OCI-M2 (cell line): ENCODE measurements at regions not wholly inside any gene's neighbourhood (a gene's known extent, or its start where the extent isn't known, plus 50 kb on each side); places are given as distances from the start of the nearest gene placed in this dataset.
"Not testable (repeated sequence)": the region's sequence is repeated elsewhere in the genome, so short reads cannot be mapped to it uniquely, and the experiment has no call there.

ENCODE experiments used
- DNase-seq: peaks from one replicate; lab custom pipeline; 2025; ENCODE audit not compliant: unreplicated experiment; lab: John Stamatoyannopoulos, UW

GRCh38 chr14:48735607-48736006 is 850.6 kb downstream of the RPS29 start:
- no peak for DNase-seq

DNA sequence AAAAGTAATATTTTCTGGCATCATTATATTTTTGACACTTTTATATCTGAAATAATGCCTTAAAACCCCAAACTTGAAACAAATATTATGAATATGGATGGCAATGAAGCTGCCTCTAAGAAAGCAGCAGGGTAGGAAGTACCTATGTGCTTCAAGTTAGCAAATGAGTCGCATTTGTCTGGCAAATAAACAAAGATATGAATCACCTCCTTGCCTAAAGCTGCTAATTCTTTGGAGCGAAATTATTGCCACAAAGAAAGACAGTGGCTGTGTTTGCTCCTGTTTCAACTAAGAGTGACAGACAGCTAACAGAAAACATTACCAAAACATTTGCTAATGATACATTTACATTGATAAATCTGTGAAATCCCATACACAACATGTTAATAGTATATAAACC is 854.9 kb downstream of the RPS29 start:
- DNase-seq = no peak

GRCh38 chr14:48726080-48726642 is 860.0 kb downstream of the RPS29 start:
- no peak for DNase-seq

DNA sequence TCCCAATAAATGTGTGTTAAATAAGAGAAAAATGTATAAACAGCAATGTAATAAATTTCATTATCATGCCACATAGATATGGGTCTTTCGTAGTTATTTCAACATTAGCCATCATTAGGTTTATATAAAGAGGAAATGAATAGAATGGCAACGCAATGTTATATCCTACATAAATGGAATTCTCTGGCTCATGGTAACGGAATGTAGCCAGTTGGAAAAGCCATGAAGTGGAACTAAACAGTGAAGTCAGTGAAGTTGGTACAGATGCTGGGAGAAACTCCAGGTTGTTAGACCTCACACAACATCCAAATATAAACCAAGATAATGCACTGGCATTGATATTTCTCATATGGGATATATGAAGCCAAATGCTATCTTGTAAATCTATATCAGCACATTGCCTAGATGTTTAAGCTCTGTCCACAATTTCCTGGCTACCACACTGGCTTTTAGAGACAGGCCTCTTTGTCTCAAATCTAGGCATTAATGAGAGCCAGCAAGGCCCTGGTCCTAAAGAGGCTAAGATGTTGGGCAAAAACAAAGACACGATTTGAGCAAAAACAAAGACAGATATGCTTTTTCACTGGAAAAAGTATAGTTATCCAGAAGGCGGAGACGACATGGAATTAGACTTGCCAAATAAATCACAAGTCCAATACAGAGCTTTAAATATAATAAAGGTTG is 861.0 kb downstream of the RPS29 start:
- no peak for DNase-seq

DNA sequence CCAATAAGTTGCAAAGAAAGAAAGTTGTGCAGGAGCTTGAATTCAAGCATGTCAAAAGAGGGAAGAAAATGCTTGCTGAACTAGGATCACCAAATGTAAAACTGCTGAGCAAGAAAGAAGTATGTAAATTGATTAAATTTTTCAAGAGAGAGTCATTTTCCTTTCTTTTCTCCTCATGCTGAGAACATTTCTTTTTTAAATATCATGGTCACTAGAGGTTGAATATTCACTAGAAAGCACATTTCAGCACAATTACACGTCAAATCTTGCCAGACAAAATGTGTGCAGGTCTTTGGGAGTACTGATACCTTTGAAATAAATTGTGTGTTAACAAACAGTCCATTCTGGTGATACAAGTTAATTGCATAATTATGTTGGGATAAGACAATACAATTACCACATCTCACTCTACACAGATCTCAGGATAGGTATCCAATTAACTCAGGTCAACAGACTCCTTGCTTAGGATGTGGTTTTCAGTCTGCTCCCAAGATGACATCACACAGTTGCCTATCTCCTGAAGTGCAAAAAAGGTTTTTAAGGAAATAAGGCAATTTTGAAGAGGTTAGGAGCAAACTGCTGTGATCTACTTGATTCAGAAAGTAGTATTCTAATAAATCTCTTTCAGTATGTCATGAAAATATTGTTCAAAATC is 862.2 kb downstream of the RPS29 start:
- DNase-seq = no peak

- DNase-seq = no peak
Observed at GRCh38 chr14:48714366-48714765, 871.8 kb downstream of the RPS29 start.

GRCh38 chr14:48710133-48710532 is 876.0 kb downstream of the RPS29 start:
- no peak for DNase-seq

- no peak for DNase-seq
Observed at GRCh38 chr14:48709277-48709785, 876.8 kb downstream of the RPS29 start.

- no peak for DNase-seq
Observed at GRCh38 chr14:48704639-48705038, 881.5 kb downstream of the RPS29 start.

DNA sequence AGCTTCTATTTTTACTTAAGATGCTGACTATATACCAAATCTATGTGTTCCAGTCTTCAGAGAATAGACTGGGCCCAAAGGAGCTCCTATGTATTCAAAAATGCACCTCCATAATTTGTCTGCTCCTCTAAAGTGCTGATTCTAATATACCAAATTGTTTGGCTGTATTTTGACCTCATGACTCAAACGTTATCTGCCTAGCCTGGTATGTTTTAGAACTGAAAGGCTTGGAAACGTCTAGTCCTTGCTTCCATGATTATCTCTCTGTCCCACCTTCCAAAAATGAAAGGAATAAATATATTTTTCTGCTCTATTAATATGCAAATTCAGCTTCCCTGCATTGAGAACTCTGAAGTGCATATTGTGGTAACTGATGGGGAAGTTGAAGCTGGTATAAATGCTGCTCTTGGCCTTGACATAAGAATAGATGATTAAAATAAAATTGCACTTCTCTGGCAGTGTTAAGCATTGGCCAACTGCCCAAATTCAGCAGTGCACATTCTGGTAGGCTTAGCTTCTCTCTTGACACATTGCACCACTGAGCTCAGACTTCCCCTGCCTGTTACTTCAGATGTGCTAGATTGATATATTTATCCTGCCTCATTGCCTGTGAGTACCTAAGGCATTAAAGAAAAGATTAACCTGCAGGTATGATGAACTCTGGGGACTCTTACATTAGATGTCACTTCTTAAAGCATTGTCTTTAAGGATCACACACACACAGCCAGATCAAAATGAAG is 882.3 kb downstream of the RPS29 start:
- DNase-seq = no peak

GRCh38 chr14:48697362-48697761 is 888.8 kb downstream of the RPS29 start:
- not testable (repeated sequence) for DNase-seq

- DNase-seq = no peak
Observed at GRCh38 chr14:48693793-48694192, 892.4 kb downstream of the RPS29 start.

DNA sequence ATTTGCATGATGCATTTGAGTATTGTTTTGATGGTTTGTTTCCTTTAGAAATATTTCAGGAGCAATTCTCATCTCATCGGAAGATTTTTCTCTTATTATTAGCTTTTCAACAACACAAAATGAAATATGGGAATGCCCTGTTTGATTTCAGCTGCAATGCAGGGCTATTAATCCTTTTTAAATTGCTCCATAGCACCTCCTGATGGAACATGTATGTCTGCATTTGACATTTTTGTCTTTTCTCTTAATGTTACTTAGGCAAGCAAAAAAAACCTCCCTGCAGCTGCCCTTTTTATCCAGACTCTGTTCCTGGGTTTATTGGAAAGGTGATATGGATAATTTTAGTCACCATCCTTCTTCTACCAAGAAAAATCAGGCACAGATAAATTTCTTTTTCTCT is 895.8 kb downstream of the RPS29 start:
- no peak for DNase-seq

DNA sequence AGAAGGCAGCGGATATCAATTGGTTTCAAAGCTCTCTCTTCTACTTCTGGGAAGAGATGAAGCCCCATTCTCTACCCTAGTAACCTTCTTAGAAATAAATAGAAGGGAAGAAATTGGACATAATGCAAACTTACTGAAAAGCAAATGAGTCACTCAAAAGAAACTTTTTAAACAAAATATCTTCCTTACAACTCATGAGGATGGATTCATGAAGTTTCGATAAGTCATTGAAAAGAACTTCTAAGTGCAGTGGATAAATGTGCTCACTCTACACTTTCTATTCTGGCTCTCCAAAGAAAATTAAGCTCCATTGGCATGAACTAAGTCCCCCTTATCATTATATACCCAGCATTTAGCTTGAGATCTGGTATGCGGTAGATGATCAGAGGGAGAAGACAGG is 899.5 kb downstream of the RPS29 start:
- DNase-seq = no peak

DNA sequence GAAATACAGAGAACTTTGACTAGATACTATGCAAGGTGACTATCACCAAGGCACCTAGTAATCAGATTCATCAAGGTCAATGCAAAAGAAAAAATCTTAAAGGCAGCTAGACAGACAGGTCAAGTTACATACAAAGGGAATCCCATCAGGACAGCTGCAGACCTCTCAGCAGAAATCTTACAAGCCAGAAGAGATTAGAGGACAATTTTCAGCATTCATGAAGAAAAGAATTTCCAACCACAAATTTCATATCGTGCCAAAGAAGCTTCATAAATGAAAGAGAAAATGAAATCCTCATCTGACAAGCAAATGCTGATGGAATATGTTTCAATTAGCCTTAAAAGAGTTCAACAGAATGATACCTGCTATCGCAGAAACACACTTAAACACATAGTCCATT is 913.7 kb downstream of the RPS29 start:
- DNase-seq = no peak

DNA sequence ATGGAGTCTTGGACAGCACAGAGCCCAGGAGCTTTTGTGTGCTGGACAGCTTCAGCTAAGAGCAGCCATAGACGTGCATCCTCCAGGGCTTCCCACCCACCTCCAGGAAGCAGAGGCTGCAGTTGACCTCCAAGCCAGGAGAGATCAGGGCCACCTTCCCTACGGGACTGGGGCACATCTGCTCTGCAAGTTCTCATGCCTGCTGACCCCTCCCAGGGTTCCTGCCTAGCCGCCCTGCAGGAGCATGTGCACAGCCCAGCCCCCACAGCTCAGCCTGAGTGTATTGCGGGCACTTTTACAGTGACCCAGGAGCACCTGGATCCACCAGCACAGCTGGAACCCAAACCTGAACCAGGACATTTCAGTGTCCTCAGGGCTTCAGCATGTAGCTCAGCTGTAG is 915.2 kb downstream of the RPS29 start:
- DNase-seq = no peak

GRCh38 chr14:48665077-48665784 is 920.9 kb downstream of the RPS29 start:
- DNase-seq = no peak

GRCh38 chr14:48643241-48643640 is 942.9 kb downstream of the RPS29 start:
- DNase-seq = no peak

DNA sequence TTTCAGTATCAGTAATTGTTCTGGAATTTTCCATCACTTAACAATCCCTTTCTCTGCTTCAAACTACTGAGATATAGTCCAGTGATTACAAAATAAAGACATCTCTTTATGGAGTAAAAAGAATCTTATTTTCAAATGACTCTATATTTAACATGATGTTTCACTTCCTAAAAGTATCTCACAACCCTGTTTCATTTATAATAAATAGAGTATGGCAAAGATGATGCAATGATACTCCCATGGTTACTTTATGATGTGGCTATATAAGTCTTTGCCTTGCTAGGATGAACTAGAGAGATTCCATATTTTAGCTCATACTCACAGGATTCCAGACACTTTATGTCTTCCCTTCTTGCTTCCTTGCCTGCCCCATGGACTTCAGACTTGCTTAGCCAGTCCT is 953.5 kb upstream of the MDGA2 start:
- DNase-seq = no peak

- DNase-seq = no peak
Observed at GRCh38 chr14:48622980-48623379, 947.6 kb upstream of the MDGA2 start.

DNA sequence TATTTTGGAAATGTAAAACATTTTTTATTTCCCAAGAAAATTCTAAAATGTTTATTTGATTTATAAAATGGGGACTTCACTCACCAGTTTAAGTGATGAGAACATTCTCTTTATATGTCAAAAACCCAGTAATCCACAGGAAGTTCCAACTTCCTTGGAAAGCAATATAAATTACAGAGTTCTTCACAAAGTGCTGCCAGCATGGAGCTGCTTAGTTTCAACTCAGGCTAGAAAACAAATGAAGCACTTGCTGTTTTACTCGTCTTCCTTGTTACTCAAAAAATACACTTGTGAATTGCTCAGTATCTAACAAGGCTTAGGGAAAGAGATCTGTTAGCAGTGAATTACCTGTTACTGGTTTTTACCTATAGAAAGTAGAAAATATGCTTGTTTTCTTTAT is 942.7 kb upstream of the MDGA2 start:
- no peak for DNase-seq
